Activated T-cell treated with anti-CD3 and anti-CD28 coated beads, Interleukin-2, amount 50 U/mL, for 4 hours (primary cell): ENCODE measurements at regions not wholly inside any gene's neighbourhood (a gene's known extent, or its start where the extent isn't known, plus 50 kb on each side); places are given as distances from the start of the nearest gene placed in this dataset.

Experiments
- ATAC-seq, 2 donors: fragments of 200-7000 bp; cut with Tn5 transposase; one replicate each; pipeline ENCODE4 v1.10.0; 2021
- DNase-seq: peaks from one replicate; pipeline ENCODE4 v3.0.0-alpha.2; 2020
- H3K27me3 Mint-ChIP-seq: one replicate; pipeline ENCODE4 v1.8.0; 2021; ENCODE audit warnings: low read depth, mixed read lengths
- H3K36me3 Mint-ChIP-seq: one replicate; pipeline ENCODE4 v1.8.0; 2022; ENCODE audit warnings: mixed read lengths; ENCODE audit not compliant: insufficient read depth
- H3K4me1 Mint-ChIP-seq: one replicate; pipeline ENCODE4 v1.8.0; 2021; ENCODE audit warnings: low read depth, mixed read lengths
- H3K4me3 Mint-ChIP-seq: one replicate; pipeline ENCODE4 v1.8.0; 2021; ENCODE audit warnings: mild to moderate bottlenecking, moderate library complexity, mixed read lengths
- H3K9me3 Mint-ChIP-seq: one replicate; pipeline ENCODE4 v1.8.0; 2021; ENCODE audit warnings: mixed read lengths

DNA sequence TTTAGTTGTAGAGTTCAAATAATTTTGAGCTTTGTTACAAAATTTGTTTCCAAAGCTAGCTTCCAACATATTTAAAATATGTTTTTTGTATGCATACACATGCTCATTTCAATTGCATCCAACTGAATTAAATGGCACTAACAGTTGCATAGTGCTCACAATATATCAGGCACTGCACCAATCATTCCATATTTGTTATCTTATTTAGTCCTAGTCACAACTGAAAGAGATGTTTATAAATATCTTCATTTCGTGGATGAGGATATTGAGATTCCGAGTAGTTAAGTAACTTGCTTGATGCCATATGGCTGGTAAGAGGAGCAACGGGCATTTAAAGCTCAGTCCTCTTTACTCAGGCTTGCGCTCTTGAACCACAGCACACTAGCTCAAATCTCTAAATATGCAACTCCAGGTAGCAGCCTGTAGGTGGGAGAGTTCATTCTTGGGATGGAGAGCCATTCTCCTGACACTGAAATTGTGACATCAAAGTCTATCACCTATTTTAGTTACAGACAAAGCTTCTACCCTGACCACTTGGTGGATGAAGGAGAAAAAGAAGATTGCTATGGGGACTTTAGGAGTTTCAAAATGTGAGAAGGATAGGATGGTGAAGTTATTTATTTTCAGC, 118.0 kb upstream of the CA10 start:
- no peak for ATAC-seq
- Mint-ChIP-seq H3K27me3 (no peaks in the 10 kb centered on the region), H3K9me3 (no peaks in the 10 kb centered on the region), H3K36me3 (no peaks in the 10 kb centered on the region), H3K4me1 (no peaks in the 10 kb centered on the region), H3K4me3 (no peak overlapping the region)
- no peak for DNase-seq

- no peaks in the 10 kb centered on the region for H3K36me3 Mint-ChIP-seq
- H3K9me3 Mint-ChIP-seq, result peaks cover 6% of the 10 kb centered on the region
- no peak overlapping the region for H3K4me3 Mint-ChIP-seq
- ATAC-seq (no peak), DNase-seq (no peak)
- H3K27me3 Mint-ChIP-seq, result peaks cover 3% of the 10 kb centered on the region
- no peaks in the 10 kb centered on the region for H3K4me1 Mint-ChIP-seq
These were observed 113.3 kb upstream of the CA10 start for GRCh38 chr17:52271781-52272180.

- no peak for ATAC-seq
- Mint-ChIP-seq H3K36me3 (no peaks in the 10 kb centered on the region), H3K27me3 (no peaks in the 10 kb centered on the region)
These were observed 96.8 kb upstream of the CA10 start for GRCh38 chr17:52255347-52255746.

GRCh38 chr17:52244689-52245088, 86.2 kb upstream of the CA10 start:
- H3K27me3 Mint-ChIP-seq, result no peaks in the 10 kb centered on the region
- no peak overlapping the region for H3K4me3 Mint-ChIP-seq
- ATAC-seq (no peak), DNase-seq (no peak)
- no peaks in the 10 kb centered on the region for H3K9me3 Mint-ChIP-seq
- H3K36me3 Mint-ChIP-seq, result no peaks in the 10 kb centered on the region
- no peaks in the 10 kb centered on the region for H3K4me1 Mint-ChIP-seq

More at GRCh38 chr17:52255347-52255746, 96.8 kb upstream of the CA10 start:
- no peak overlapping the region for H3K4me3 Mint-ChIP-seq
- H3K4me1 Mint-ChIP-seq, result no peaks in the 10 kb centered on the region
- peaks cover under 1% of the 10 kb centered on the region for H3K9me3 Mint-ChIP-seq
- no peak for DNase-seq

GRCh38 chr17:52242268-52242667, 83.8 kb upstream of the CA10 start:
- no peak overlapping the region for H3K4me3 Mint-ChIP-seq
- H3K4me1 Mint-ChIP-seq, result no peaks in the 10 kb centered on the region
- no peak for DNase-seq
- H3K36me3 Mint-ChIP-seq, result no peaks in the 10 kb centered on the region
- H3K27me3 Mint-ChIP-seq, result peaks cover 4% of the 10 kb centered on the region
- no peak for ATAC-seq
- no peaks in the 10 kb centered on the region for H3K9me3 Mint-ChIP-seq

DNA sequence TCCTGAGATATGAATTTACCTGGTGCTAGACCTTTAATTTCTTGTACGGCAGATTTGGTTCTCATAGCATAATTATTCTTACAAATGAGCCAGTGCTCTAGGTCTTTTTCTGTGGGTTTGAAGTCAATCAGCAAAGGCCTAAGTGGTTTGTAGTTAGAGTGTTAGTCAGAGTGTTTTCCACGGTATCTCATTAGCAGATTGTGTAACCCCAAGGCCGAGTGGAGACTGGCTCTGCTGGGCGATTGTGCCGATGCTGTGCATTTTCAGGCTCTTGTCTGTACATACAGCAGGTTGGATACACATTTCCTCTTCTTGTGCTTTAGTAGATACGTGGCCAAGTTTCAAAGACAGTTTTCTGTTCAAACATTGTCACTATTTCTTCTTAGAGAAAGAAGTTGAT, 78.6 kb upstream of the CA10 start:
- Mint-ChIP-seq H3K27me3 (peaks cover 4% of the 10 kb centered on the region), H3K4me1 (no peaks in the 10 kb centered on the region), H3K4me3 (no peak overlapping the region), H3K9me3 (peaks cover 4% of the 10 kb centered on the region), H3K36me3 (no peaks in the 10 kb centered on the region)
- no peak for DNase-seq
- ATAC-seq, result no peak

DNA sequence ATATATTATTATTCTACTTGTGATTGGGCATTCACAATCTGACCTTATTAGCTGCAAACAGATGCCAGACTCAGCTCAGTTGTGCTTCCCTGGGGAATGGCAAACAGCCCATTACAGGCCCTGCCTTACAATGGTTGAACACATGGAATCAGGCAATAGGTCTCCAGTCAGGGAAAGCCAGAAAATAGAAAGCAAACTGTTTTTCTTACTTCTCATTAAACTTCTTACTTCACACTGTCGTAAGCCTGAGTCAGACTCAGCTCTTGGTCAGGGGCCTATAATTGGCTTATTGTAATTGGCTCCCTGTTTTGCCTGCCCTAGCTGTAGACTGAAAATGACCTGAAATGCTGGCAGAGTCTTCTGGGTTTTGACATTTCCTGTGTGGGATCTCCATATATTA, 77.0 kb upstream of the CA10 start:
- no peak for ATAC-seq
- DNase-seq, result no peak
- peaks cover 4% of the 10 kb centered on the region for H3K27me3 Mint-ChIP-seq
- peaks cover 4% of the 10 kb centered on the region for H3K9me3 Mint-ChIP-seq
- no peaks in the 10 kb centered on the region for H3K36me3 Mint-ChIP-seq
- H3K4me1 Mint-ChIP-seq, result no peaks in the 10 kb centered on the region
- no peak overlapping the region for H3K4me3 Mint-ChIP-seq

- peaks cover 6% of the 10 kb centered on the region for H3K27me3 Mint-ChIP-seq
- no peak overlapping the region for H3K4me3 Mint-ChIP-seq
- DNase-seq, result no peak
- H3K9me3 Mint-ChIP-seq, result peaks cover 4% of the 10 kb centered on the region
- H3K4me1 Mint-ChIP-seq, result no peaks in the 10 kb centered on the region
- no peak for ATAC-seq
- no peaks in the 10 kb centered on the region for H3K36me3 Mint-ChIP-seq
These were observed 75.1 kb upstream of the CA10 start for GRCh38 chr17:52233632-52234031.

DNA sequence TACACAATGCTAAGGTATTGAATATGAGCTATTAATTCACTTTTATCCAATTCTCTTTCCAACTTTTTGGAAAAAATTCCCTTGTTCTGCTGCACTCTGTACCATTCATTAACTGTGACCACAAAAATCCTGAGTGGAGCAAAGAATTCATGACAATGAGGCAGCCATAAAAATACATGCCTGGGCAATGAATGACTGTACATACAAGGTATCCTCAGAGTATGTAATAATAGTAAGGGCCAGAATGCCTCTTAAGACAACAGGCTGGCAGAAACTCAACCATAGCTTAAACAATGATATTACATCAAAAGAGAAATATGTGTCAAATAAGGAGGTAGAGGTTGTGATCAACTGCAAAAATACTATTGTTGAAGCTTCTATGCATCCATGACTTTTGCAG, 74.7 kb upstream of the CA10 start:
- peaks cover 3% of the 10 kb centered on the region for H3K27me3 Mint-ChIP-seq
- H3K4me1 Mint-ChIP-seq, result no peaks in the 10 kb centered on the region
- ATAC-seq, result no peak

DNA sequence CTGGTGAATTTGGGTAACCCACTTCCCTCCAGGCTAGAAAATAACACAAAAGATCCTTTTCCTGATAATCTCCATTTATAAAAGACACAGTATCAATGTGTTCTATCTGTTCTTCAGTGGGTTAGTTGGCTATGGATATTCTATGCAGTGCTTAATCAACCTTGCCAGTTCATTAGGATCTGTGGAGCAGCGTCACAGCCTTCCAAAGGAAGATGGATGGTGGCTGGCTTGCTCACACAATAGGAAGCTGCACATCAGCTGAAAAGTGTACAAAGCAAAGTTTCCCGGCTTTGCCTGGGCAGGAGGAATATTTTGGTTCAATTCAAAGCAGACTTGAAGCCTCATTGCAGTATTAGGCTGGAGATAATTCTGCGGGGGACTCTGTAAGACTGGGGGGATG, 70.3 kb upstream of the CA10 start:
- H3K4me3 Mint-ChIP-seq, result no peak overlapping the region
- DNase-seq, result no peak
- no peaks in the 10 kb centered on the region for H3K9me3 Mint-ChIP-seq
- no peaks in the 10 kb centered on the region for H3K4me1 Mint-ChIP-seq
- no peak for ATAC-seq
- peaks cover 3% of the 10 kb centered on the region for H3K27me3 Mint-ChIP-seq
- H3K36me3 Mint-ChIP-seq, result no peaks in the 10 kb centered on the region

More for the DNA sequence above, 74.7 kb upstream of the CA10 start:
- Mint-ChIP-seq H3K36me3 (no peaks in the 10 kb centered on the region), H3K4me3 (no peak overlapping the region), H3K9me3 (peaks cover 4% of the 10 kb centered on the region)
- no peak for DNase-seq

DNA sequence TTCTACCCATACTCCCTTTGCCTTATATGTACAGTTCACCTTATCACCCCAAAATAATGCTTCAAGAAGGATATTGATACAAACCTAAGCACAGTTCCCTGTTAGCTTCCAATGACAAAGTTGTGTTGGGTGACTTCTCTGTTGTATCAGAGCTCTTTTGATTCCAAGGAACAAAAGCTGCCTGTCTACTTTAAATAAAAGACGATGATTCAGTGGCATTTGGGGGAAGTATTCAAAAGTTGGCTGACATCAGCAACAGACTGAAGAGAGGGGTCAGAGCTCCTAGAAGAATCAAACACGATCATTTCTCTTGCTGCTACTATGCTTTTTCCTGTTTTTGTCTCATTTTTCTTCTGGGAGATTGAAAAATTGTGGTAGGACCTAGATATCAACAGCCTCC, 69.4 kb upstream of the CA10 start:
- Mint-ChIP-seq H3K4me1 (no peaks in the 10 kb centered on the region), H3K4me3 (no peak overlapping the region), H3K36me3 (no peaks in the 10 kb centered on the region), H3K27me3 (peaks cover 3% of the 10 kb centered on the region), H3K9me3 (no peaks in the 10 kb centered on the region)
- DNase-seq (no peak), ATAC-seq (no peak)

GRCh38 chr17:52213451-52213850, 54.9 kb upstream of the CA10 start:
- peaks cover 4% of the 10 kb centered on the region for H3K9me3 Mint-ChIP-seq
- H3K36me3 Mint-ChIP-seq, result no peaks in the 10 kb centered on the region
- peaks cover 1% of the 10 kb centered on the region for H3K27me3 Mint-ChIP-seq
- no peaks in the 10 kb centered on the region for H3K4me1 Mint-ChIP-seq
- DNase-seq, result no peak
- H3K4me3 Mint-ChIP-seq, result no peak overlapping the region
- no peak for ATAC-seq

GRCh38 chr17:52212851-52213250, 54.3 kb upstream of the CA10 start:
- ATAC-seq (no peak), DNase-seq (no peak)
- no peaks in the 10 kb centered on the region for H3K36me3 Mint-ChIP-seq
- H3K4me3 Mint-ChIP-seq, result no peak overlapping the region
- no peaks in the 10 kb centered on the region for H3K4me1 Mint-ChIP-seq
- H3K9me3 Mint-ChIP-seq, result peaks cover 4% of the 10 kb centered on the region
- peaks cover 1% of the 10 kb centered on the region for H3K27me3 Mint-ChIP-seq

- no peaks in the 10 kb centered on the region for H3K9me3 Mint-ChIP-seq
- H3K36me3 Mint-ChIP-seq, result no peaks in the 10 kb centered on the region
- H3K27me3 Mint-ChIP-seq, result no peaks in the 10 kb centered on the region
- no peak overlapping the region for H3K4me3 Mint-ChIP-seq
- ATAC-seq (no peak), DNase-seq (no peak)
- no peaks in the 10 kb centered on the region for H3K4me1 Mint-ChIP-seq
These were observed 51.0 kb upstream of the CA10 start for GRCh38 chr17:52209507-52209906.
